Hepatocyte (in vitro differentiated cells): ENCODE measurements at regions not wholly inside any gene's neighbourhood (a gene's known extent, or its start where the extent isn't known, plus 50 kb on each side); places are given as distances from the start of the nearest gene placed in this dataset.
"Not testable (repeated sequence)": the region's sequence is repeated elsewhere in the genome, so short reads cannot be mapped to it uniquely, and the experiment has no call there.

Experiments
- CTCF ChIP-seq: fragments of 200-600 bp; sonication (generic); IDR thresholded peaks from 2 replicates; pipeline ENCODE4 v1.5.1; 2016; ENCODE audit warnings: antibody characterized with exemption, mild to moderate bottlenecking; ENCODE audit not compliant: poor library complexity
- EZH2 ChIP-seq: fragments of 200-600 bp; sonication (generic); IDR thresholded peaks from 2 replicates; pipeline ENCODE4 v1.6.1; 2016; ENCODE audit warnings: antibody characterized with exemption, mild to moderate bottlenecking, borderline replicate concordance
- EZH2phosphoT487 ChIP-seq: fragments of 200-600 bp; sonication (generic); IDR thresholded peaks from one replicate; pipeline ENCODE4 v1.6.1; 2018; ENCODE audit warnings: antibody characterized with exemption, mild to moderate bottlenecking, low read depth, moderate library complexity; ENCODE audit not compliant: unreplicated experiment, severe bottlenecking

GRCh38 chr5:21483790-21484497, 1369.2 kb downstream of the CDH12 start:
- not testable (repeated sequence) for TF ChIP-seq CTCF, EZH2, EZH2phosphoT487
